HG02759 (cell line): ENCODE measurements at regions not wholly inside any gene's neighbourhood (a gene's known extent, or its start where the extent isn't known, plus 50 kb on each side); places are given as distances from the start of the nearest gene placed in this dataset.
"Not testable (repeated sequence)": the region's sequence is repeated elsewhere in the genome, so short reads cannot be mapped to it uniquely, and the experiment has no call there.

ENCODE experiments used
- ATAC-seq: cut with Tn5 transposase; IDR thresholded peaks from one replicate; pipeline ENCODE4 v1.9.1; 2021; ENCODE audit warnings: mild to moderate bottlenecking, moderate library complexity; ENCODE audit not compliant: unreplicated experiment

DNA sequence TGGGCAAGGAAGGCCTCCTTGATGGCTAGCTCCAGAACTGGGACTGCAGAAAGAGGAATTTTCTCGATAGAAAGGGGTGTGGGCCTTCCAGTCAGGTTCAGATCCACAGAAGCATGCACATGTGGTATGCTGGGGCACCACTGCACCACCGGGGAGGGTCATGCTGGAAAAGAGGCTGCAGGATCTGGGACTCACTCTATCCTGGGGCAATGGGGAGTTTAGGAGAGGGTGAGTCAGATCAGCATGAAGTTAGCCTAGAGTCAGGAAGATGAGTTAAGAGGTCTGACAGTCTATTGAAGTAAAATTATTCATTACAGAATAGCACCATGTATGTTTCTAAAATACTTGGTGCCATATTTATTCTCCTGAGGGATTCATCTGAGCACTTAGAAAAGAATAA, 130.2 kb upstream of the TOPAZ1 start:
- ATAC-seq: no peak

DNA sequence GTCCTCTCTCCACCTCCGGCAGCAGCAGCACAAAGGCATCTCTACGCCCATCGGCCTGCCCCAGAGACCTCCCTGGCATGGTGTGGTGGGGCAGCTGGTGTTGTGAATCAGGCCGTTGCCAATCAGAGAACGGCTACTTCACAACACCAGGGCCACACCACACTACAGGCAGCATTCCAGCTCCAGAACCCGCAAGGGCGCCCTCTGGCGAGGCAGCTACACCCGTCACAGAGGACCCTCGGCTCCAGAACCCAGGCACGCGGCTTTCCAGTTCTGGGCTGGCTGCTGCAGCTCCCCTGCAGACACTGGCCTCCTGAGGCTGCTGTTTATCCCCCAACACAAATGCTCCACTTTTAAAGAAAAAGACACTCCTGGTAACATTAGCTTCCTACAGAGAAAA, 127.5 kb upstream of the TOPAZ1 start:
- ATAC-seq: no peak

DNA sequence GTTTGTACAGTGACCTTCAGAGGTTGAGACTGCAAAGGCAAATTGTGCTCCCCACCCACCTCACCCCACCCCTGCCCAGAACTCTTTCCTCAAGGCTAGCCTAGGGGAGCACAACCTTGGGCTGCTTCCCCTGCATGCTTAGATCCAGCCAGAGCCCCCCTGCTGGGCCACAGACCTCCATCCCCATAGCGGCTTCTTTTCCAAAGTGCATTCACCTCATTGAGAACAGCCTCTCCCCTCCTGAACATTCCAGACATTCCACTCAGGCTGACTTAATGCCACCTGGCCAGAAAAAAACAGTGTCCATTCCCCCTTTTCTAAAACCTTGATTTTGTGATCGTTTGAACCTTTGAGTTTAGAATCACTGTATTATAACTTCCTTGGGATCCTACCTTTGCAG, 124.4 kb upstream of the TOPAZ1 start:
- ATAC-seq: no peak

DNA sequence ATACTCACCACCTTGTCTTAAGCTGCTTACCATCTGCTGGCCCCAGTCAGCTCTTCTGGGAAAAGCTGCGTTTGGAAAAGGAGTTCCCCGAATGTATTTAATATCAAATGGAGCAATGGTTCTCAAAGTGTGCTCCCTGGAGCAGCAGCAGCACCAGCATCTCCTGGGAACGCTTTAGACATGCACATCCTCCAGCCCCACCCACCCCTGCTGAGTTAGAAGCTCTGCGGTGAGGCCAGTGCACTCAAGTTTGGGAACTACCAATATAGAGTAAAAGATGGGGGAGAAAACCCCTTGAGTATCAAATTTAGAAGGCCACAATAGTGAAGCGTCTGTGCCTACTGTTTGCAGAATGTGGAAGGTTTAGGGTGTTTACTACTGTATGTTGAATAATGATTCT, 124.0 kb upstream of the TOPAZ1 start:
- no peak for ATAC-seq

DNA sequence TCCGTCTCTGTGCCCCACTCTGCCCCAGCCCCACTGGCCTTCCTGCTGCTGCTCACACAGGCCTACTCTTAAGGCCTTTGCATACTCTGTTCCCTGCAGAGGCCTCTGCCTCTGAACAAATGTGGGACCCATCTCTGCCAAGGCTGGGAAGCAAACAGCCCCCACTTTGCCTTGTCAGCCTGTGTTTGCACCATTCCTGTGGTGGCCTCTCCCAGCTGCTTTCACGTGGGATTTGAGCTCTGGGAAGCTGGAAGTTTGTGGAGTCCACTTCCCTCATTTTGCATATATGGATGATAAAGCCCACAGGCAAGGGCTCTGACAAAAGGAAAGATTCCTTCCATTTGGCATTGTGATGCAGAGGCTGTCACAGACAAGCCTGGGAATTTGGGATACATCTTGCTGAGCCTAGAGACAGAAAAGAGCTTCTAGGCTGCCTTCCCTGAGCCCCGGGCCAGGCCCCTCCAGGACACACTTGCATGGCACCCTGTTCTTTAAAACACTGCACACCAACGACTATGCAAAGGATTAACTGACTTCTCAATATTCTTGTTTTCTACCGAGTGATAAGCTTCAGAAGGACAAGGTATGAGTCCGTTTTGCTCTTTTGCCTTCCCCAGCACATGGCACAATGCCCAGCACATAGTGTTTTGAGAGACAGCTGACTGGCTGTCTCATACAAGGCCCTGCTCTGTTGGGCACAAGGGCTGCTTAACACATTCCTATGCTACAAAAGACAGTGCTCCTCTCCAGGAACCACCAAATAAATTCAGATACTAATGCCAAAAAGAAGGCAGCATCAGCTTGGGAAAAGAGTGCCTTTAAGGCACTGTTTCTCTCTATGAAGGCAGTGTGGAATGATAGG, 120.7 kb upstream of the TOPAZ1 start:
- no peak for ATAC-seq

DNA sequence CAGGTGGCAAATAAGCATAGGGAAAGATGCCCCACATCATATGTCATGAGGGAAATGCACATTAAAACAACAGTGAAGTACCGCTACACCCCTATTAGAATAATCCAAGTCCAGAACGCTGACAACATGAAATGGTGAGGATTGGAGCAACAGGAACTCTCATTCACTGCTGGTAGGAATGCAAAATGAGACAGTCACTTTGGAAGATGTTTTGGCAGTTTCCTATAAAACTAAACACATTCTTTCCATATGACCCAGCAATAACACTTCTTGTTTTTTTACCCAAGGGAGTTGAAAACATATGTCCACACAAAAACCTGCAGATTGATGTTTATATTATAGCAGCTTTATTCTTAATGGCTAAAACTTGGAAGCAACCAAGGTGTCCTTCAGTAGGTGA, 116.4 kb upstream of the TOPAZ1 start:
- no peak for ATAC-seq

DNA sequence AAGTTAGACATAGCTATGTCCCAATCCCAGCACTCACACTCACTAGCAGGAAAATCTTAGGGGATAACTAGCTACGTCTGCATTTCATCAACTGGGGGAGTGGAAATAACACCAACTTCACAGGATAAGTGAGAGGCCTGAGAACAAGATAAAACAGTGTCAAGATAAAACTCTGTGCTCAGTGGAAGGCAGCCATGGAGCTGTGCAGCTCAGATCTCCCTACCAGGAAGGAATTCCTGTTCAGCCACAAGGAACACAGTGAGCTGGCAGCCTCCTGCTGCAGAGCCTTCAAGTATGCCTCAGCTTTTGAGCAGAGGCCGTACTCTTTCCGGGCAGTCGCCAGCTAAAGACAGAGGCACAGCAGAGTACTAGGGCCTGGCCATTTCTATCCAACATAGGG, 115.8 kb upstream of the TOPAZ1 start:
- ATAC-seq: no peak

DNA sequence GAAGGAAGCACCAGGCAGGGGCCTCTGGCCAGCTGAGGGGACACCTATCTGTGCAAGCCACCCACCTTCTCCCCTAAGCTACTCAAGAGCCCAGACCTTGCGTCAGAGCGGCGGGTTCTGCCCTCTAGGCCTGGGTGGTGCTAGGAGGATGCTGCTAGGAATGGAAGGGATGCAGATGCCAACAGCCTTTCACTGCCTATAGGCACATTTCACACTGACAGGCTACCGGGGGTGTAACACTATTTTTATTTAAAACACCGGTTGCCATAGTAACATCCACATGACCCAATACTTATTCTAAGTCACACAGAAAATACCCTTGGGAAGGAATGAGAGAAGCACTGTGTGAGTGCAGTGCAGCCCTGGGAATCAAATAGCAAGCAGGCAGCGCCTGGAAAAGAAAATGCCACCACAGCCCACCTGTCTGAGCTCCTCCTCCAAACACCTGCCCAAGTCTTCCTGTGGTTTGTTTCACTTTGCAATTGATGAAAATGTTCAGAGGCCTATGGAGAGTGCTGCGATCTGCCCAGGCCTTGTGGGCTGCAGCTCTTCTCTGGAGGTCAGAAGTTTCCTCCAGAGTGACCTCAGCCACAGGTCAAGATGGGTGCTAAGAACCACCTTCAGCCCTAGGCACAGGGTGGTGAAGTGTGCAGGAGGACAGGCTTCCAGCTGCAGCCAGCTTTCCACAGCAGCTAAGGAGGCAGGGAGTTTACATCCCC, 113.5 kb upstream of the TOPAZ1 start:
- no peak for ATAC-seq

DNA sequence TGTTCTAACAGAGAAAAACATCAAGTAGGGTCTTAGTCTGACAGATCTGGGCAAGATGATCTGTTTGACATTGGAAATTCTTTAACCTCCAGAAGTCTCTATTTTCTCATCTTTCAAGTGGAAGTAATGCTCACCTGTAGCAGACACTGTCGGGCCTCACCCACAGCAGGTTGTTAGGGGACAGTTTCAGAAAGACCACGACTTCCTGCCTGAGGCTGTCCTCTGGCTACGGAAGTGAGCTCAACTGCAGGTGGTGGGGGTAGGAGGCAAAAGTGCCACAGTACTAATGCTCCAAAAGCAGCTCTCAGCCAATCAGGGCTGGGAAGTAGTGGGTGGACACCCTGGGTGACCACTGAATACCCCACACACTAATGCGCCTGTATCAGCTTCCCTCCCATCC, 111.4 kb upstream of the TOPAZ1 start:
- ATAC-seq: no peak

DNA sequence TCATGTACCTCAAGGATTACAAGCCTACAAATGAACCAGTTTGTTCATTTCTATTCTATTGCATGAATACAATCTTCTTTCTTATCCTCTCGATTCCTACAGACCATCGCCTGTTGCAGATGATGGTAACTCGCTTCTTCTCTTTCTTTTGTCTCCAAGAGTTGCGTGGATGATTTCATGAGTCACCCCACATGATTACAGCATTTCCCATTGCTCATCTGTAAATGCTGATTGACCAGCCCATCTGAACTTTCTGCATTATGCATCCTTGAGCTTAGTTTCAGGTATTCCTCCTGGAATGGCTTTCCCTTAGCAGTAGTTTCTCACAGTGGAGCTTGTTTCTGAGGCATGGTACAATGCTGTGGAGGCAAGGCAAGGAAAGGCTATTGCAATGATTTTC, 109.6 kb upstream of the TOPAZ1 start:
- no peak for ATAC-seq

DNA sequence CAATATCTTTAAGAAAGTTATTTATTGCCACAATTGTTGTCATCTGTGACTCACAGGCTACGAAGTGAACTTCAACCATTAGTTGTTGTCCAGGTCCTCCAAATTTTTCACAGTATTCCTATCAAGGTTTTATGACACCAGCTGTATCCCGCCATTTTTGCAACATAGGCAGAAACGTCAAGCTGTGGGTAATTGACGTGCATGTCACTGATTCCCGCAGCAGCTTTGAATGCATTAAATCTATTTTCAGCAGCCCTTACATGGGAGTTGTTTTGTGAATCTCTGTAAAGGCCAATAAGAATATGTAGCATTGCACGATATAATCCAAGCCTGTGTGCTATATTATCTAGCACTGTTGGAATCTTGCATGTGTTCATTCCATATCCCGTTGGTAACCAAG, 109.1 kb upstream of the TOPAZ1 start:
- no peak for ATAC-seq

DNA sequence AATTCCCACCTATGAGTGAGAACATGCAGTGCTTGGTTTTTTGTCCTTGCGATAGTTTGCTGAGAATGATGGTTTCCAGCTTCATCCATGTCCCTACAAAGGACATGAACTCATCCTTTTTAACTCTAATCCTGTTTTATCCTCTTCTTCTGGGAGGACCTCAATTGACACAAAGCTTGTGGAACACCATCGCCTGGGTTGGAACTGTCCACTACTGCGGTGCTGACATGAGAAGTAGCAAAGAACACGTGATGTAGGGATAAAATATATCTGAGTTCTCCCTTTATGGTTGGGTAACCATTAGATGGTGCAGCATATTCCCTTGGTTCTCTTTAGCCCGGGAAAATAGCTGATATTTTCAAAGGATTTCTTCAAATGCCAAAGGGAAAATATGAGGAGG, 105.3 kb upstream of the TOPAZ1 start:
- ATAC-seq: no peak

DNA sequence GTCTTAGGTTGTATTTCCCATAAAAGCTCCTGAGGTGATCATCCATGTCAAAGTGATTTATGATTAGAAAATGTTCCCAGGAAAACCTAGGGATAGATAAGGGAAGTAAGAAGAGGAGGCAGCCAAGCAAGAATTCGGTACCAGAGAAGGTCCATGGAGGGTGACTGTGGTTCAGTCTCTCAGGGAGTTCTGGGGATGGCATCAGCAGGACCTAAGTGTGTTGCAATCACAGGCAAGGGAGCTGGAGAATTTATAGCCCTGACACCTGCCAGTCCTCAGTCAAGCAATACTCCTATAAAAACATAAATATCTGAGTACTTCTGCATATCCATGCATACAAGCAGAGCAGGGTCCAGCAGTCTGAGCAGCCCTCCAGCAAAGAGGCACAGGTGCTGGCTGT, 95.6 kb upstream of the TOPAZ1 start:
- no peak for ATAC-seq

DNA sequence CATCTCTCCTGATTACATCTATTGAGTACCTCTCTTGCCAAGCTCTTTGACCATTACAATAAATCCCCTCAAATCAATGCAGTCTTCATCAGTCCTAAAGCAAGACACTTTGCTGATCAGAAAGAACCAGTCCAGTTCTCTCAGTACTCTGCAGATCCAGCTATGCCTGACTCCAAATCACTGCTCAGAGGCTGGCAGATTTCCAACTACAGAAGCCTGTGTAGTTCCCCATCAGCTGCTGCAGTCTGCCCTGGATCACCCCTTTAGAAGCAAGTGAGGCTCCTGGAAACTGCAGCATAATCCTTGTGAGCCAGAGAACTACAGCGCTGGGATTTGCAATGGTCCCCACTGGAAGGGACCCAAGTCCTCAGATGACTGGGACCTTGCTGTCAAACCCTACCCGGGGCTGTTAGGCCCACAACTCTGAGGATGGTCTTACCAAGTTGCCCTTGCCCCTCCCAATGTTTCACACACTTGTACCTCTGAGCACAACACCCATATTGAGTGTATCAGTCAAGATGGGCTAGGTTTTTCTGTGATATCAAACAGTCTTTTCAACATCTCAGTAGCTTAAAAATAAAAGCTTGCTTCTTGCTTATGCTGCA, 81.9 kb upstream of the TOPAZ1 start:
- ATAC-seq: no peak

DNA sequence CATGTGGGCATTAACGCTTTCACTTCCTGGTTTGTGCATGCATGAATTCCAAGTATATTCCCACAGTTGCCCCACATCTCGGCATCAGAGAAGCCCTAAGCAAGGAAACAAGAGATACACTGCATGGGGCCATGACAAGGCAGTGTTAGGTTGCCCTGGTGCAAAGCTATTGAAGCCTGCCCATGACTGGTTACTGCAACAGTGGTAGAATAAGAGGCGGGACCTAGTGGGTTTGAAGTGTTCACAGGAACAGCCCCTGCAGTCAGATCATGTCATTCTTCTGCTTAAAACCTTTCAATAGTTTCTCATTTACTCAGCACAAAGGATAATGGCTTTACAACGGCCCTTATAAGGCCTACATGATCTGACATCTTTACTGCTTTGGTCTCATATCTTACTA, 80.9 kb upstream of the TOPAZ1 start:
- no peak for ATAC-seq

DNA sequence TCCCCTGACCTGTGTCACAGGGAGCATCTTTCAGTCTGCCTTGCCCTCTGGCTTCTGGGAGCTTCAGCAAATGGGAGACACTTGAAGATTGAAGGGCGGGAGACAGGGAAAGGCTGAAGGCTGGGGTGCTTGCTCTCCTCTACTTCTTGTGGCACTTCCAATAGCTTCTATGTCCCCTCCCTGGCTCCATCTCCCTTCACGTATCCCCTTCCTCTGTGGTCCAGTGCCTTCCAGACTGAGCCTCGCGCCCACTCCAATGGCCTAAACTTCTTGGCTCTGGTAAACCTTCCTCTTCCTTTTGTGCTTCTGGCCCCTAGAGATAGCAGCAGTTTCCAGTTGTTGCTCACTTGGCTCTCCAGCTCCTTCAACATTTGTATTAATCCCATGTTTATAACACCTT, 69.8 kb upstream of the TOPAZ1 start:
- no peak for ATAC-seq

DNA sequence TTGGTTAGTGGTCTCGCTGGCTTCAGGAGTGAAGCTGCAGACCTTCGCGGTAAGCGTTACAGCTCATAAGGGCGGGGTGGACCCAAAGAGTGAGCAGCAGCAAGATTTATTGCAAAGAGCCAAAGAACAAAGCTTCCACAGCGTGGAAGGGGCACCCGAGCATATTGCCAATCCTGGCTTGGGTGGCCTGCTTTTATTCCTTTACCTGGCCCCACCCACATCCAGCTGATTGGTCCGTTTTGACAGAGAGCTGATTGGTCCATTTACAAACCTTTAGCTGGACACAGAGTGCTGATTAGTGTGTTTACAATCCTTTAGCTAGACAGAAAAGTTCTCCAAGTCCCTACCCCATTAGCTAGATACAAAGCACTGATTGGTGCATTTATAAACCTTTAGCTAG, 69.0 kb upstream of the TOPAZ1 start:
- not testable (repeated sequence) for ATAC-seq

DNA sequence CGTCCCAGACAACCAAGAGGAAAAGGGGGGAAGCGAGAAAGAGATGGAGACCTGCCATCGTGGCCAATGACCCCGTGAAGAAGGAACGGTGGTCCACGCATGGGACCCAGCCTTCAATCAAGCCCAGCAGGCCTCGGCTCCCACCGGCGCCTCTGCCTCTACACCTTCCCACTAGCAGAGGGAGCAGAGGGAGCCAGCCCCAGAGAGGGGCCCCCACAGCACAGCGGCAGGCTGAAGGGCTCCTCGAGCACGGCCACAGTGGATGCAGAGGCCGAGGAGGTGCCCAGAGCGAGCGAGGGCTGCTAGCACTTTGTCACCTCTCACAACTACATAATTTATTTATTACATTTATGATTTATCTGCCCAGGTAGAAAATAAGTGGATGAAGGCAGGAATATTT, 68.4 kb upstream of the TOPAZ1 start:
- no peak for ATAC-seq

DNA sequence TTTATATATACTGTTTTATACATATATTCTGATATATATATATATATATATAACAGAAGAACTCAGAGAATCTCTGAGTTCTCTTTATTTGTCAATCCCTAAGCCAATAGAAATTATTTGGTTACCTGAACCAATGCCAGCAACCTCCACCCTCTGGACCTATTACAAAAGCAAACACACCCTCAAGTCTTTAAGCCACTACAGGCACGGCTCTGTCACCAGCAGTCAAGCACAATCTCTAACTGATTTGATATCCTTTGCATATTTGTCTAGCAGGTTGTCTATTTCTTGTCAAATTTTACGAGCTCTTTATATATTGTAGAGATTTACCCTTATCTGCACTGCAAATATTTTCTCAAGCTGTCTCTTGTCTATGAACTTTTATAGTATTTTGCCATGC, 66.6 kb upstream of the TOPAZ1 start:
- no peak for ATAC-seq

DNA sequence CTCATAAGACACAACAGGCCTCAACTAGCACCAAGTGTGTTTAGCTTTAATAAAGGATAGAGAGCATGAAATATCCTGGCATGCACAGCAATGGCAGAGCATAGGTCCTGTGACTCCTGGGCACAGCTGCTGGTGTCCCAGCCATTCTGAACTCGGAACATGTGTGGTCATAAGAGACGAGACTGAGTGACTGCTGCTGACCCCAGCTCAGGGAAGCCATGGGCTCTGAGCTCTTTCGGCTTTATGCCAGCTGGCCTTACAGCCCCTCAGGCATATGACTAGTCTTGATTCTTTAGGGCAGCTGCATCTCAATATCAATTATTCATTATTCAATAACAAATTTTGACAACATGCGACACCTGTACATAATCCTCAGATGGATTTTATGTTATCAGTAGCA, 62.4 kb upstream of the TOPAZ1 start:
- ATAC-seq: no peak

DNA sequence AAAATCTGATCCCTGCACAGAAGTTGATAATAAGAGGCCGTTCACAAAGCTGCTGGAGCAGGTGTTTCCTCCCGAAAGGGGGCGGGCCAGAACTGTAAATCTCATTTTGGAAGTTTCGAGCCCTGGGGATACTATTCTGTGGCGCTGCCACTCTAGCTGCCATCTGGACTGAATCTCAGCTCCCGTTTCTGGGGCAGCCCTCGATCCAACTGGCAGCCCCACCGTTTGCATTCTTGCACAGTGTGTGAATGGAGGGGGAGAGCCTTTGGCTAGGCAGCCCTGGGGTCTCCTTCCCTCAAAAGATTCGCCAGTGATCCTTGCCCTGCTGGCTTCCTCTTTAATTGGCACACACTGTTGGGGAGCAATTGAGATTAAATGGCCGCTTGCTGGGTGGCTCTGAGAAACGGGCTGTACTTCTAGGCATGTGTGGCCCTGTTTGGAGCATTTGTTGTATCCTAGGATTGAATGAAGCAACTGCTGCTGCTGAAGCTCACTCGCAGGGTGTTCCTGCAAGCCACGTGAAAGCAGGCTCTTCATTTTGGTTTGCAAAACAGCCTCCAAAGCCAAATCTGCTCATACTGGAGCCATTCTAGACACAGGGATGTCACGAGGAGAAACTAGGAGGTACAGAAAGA, 57.2 kb upstream of the TOPAZ1 start:
- ATAC-seq: no peak
